Central memory CD8-positive, alpha-beta T cell (primary cell): ENCODE measurements at regions not wholly inside any gene's neighbourhood (a gene's known extent, or its start where the extent isn't known, plus 50 kb on each side); places are given as distances from the start of the nearest gene placed in this dataset.

Experiments used
- ATAC-seq: fragments of 150-1000 bp; cut with Tn5 transposase; replicated peaks from 2 replicates; pipeline ENCODE4 v1.10.0; 2022; ENCODE audit warnings: mild to moderate bottlenecking, moderate FRiP score, moderate number of reproducible peaks; ENCODE audit not compliant: poor library complexity, severe bottlenecking; ENCODE audit errors: extremely low read depth
- DNase-seq, 2 donors: peaks; one replicate each; pipeline ENCODE4 v3.0.0; 2021; ENCODE audit warnings: low spot score in 2 of 2
- H3K27ac Mint-ChIP-seq: one replicate; pipeline ENCODE4 v1.8.0; 2022; ENCODE audit warnings: low read depth, mild to moderate bottlenecking, moderate library complexity, mixed read lengths
- H3K27me3 Mint-ChIP-seq: one replicate; pipeline ENCODE4 v1.8.0; 2022; ENCODE audit warnings: mixed read lengths
- H3K36me3 Mint-ChIP-seq: one replicate; pipeline ENCODE4 v1.8.0; 2022; ENCODE audit warnings: mild to moderate bottlenecking, moderate library complexity, mixed read lengths; ENCODE audit not compliant: insufficient read depth
- H3K4me1 Mint-ChIP-seq: one replicate; pipeline ENCODE4 v1.8.0; 2022; ENCODE audit warnings: mixed read lengths
- H3K4me3 Mint-ChIP-seq: one replicate; pipeline ENCODE4 v1.8.0; 2022; ENCODE audit warnings: mild to moderate bottlenecking, moderate library complexity, mixed read lengths
- H3K9me3 Mint-ChIP-seq: one replicate; pipeline ENCODE4 v1.8.0; 2022; ENCODE audit warnings: mixed read lengths

- no peaks in the 10 kb centered on the region for H3K4me1 Mint-ChIP-seq
- DNase-seq = no peak
- no peak for ATAC-seq
- H3K27ac Mint-ChIP-seq = no peak overlapping the region
- H3K9me3 Mint-ChIP-seq = no peaks in the 10 kb centered on the region
- no peaks in the 10 kb centered on the region for H3K36me3 Mint-ChIP-seq
- H3K27me3 Mint-ChIP-seq = peaks cover 51% of the 10 kb centered on the region
- no peak overlapping the region for H3K4me3 Mint-ChIP-seq
Measured at GRCh38 chr2:215878476-215879063, 134.8 kb downstream of the MREG start.

DNA sequence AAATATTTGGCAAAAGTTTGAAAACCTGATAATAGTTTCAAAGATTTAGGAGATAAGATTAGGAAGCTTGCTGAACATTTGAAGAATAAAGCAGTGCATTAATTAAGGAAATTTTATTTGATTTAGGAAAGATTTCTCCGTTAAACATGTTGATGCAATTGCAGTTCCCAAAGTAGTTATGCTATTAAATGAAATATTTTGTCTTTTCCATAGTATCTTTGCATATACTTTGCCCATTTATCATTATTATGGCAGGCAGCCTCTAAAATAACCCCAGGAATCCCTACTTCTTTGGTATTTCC is 136.5 kb downstream of the MREG start:
- no peaks in the 10 kb centered on the region for H3K4me1 Mint-ChIP-seq
- H3K36me3 Mint-ChIP-seq = no peaks in the 10 kb centered on the region
- no peaks in the 10 kb centered on the region for H3K9me3 Mint-ChIP-seq
- peaks cover 56% of the 10 kb centered on the region for H3K27me3 Mint-ChIP-seq
- DNase-seq (no peak), ATAC-seq (no peak)
- H3K27ac Mint-ChIP-seq = no peak overlapping the region
- H3K4me3 Mint-ChIP-seq = no peak overlapping the region

DNA sequence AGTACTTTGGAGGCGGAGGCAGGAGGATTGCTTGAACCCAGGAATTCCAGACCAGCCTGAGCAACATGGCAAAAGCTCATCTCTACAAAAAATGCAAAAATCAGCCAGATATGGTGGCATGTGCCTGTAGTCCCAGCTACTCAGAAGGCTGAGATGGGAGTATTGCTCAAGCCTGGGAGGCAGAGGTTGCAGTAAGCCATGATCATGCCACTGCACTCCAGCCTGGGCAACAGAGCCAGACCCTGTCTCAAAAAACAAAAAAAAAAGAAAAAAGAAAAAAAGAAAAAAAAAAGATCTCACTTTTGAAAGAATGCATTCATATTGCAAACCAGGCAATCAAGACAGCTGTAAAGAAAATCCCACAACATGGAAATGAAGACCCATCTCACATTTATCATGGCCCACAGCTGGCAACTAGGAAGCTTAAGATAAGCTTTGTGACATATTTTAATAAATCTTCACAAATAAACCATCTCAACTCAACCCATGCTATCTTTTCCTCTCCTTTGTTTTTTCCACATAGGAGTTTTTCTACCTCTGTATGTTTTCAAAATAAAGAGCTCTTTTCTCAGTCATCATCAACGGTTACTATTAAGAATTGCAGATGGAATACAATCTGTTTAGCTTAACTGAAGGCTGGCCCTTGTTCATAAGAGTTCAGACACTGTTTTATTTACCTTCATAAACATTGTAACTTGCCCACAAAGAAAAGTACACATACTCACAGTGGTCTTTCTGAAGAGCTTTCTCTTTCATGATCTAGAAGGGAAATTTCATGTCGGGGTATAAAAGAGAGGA is 137.0 kb downstream of the MREG start:
- no peak for ATAC-seq
- no peaks in the 10 kb centered on the region for H3K36me3 Mint-ChIP-seq
- H3K9me3 Mint-ChIP-seq = no peaks in the 10 kb centered on the region
- H3K4me3 Mint-ChIP-seq = no peak overlapping the region
- no peaks in the 10 kb centered on the region for H3K4me1 Mint-ChIP-seq
- DNase-seq = no peak
- no peak overlapping the region for H3K27ac Mint-ChIP-seq
- H3K27me3 Mint-ChIP-seq = peaks cover 54% of the 10 kb centered on the region

GRCh38 chr2:215874418-215874817 is 138.9 kb downstream of the MREG start:
- Mint-ChIP-seq H3K27me3 (peaks cover 55% of the 10 kb centered on the region), H3K36me3 (no peaks in the 10 kb centered on the region), H3K4me3 (no peak overlapping the region), H3K4me1 (no peaks in the 10 kb centered on the region), H3K27ac (no peak overlapping the region), H3K9me3 (no peaks in the 10 kb centered on the region)
- no peak for DNase-seq
- no peak for ATAC-seq

GRCh38 chr2:215870986-215871385 is 142.4 kb downstream of the MREG start:
- Mint-ChIP-seq H3K27ac (no peak overlapping the region), H3K9me3 (no peaks in the 10 kb centered on the region), H3K27me3 (peaks cover 77% of the 10 kb centered on the region), H3K4me1 (no peaks in the 10 kb centered on the region), H3K4me3 (no peak overlapping the region), H3K36me3 (no peaks in the 10 kb centered on the region)
- no peak for DNase-seq
- no peak for ATAC-seq

GRCh38 chr2:215870088-215870490 is 143.3 kb downstream of the MREG start:
- no peak for ATAC-seq

GRCh38 chr2:215868846-215869543 is 144.4 kb downstream of the MREG start:
- ATAC-seq = no peak
- no peaks in the 10 kb centered on the region for H3K36me3 Mint-ChIP-seq
- H3K9me3 Mint-ChIP-seq = no peaks in the 10 kb centered on the region
- no peak overlapping the region for H3K27ac Mint-ChIP-seq
- no peak overlapping the region for H3K4me3 Mint-ChIP-seq
- H3K4me1 Mint-ChIP-seq = no peaks in the 10 kb centered on the region
- no peak for DNase-seq
- peaks cover 77% of the 10 kb centered on the region for H3K27me3 Mint-ChIP-seq

More at GRCh38 chr2:215870088-215870490, 143.3 kb downstream of the MREG start:
- Mint-ChIP-seq H3K27ac (no peak overlapping the region), H3K27me3 (peaks cover 76% of the 10 kb centered on the region), H3K36me3 (no peaks in the 10 kb centered on the region), H3K4me1 (no peaks in the 10 kb centered on the region), H3K4me3 (no peak overlapping the region), H3K9me3 (no peaks in the 10 kb centered on the region)
- no peak for DNase-seq

DNA sequence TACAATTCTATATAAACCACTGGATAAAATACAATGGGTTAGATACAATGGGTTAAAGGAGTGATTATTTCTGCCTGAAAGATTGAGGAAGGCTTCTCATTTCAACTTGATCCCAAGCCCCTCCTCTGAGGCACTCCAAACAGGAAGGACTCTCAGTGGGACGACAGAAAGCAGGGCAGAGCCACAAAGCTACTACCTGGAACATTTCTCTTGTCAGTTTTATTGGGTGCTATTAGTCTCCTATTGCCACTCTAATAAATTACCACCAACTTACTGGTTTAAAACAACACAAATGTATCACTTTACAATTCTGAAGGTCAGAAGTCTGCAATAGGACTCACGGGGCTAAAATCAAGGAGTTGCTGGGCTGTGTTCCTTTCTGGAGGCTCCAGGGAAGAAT is 146.7 kb downstream of the MREG start:
- DNase-seq = no peak
- H3K36me3 Mint-ChIP-seq = no peaks in the 10 kb centered on the region
- no peak overlapping the region for H3K27ac Mint-ChIP-seq
- ATAC-seq = no peak
- H3K4me3 Mint-ChIP-seq = no peak overlapping the region
- H3K27me3 Mint-ChIP-seq = peaks cover 68% of the 10 kb centered on the region
- H3K9me3 Mint-ChIP-seq = no peaks in the 10 kb centered on the region
- H3K4me1 Mint-ChIP-seq = no peaks in the 10 kb centered on the region

- no peaks in the 10 kb centered on the region for H3K4me1 Mint-ChIP-seq
- no peak for DNase-seq
- ATAC-seq = no peak
- no peaks in the 10 kb centered on the region for H3K9me3 Mint-ChIP-seq
- H3K36me3 Mint-ChIP-seq = no peaks in the 10 kb centered on the region
- no peak overlapping the region for H3K4me3 Mint-ChIP-seq
- H3K27me3 Mint-ChIP-seq = peaks cover 67% of the 10 kb centered on the region
- no peak overlapping the region for H3K27ac Mint-ChIP-seq
Measured at GRCh38 chr2:215863687-215864086, 149.7 kb downstream of the MREG start.

DNA sequence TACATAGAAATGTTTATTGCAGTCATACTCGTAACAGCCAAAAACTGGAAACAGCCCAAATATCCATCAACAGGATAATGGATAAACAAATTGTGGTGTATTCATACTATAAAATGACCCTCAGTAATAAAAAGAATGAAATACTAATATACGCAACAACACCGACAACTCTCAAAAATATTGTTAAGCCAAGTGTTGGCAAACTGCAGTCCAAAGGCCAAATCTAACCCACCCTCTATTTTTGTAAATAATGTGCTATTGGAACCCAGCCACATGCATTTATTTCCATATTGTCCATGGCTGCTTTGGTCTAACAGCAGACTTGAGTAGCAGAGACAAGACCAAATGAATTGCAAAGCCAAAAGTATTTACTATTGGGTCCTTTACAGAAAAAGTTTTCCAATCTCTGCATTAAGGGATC is 151.0 kb downstream of the MREG start:
- H3K4me3 Mint-ChIP-seq = no peak overlapping the region
- DNase-seq = no peak
- H3K4me1 Mint-ChIP-seq = no peaks in the 10 kb centered on the region
- H3K36me3 Mint-ChIP-seq = no peaks in the 10 kb centered on the region
- peaks cover 56% of the 10 kb centered on the region for H3K27me3 Mint-ChIP-seq
- no peaks in the 10 kb centered on the region for H3K9me3 Mint-ChIP-seq
- ATAC-seq = no peak
- no peak overlapping the region for H3K27ac Mint-ChIP-seq

GRCh38 chr2:215861607-215862350 is 151.6 kb downstream of the MREG start:
- peaks cover 56% of the 10 kb centered on the region for H3K27me3 Mint-ChIP-seq
- no peaks in the 10 kb centered on the region for H3K4me1 Mint-ChIP-seq
- no peaks in the 10 kb centered on the region for H3K9me3 Mint-ChIP-seq
- H3K36me3 Mint-ChIP-seq = no peaks in the 10 kb centered on the region
- H3K4me3 Mint-ChIP-seq = no peak overlapping the region
- ATAC-seq (no peak), DNase-seq (no peak)
- H3K27ac Mint-ChIP-seq = no peak overlapping the region

DNA sequence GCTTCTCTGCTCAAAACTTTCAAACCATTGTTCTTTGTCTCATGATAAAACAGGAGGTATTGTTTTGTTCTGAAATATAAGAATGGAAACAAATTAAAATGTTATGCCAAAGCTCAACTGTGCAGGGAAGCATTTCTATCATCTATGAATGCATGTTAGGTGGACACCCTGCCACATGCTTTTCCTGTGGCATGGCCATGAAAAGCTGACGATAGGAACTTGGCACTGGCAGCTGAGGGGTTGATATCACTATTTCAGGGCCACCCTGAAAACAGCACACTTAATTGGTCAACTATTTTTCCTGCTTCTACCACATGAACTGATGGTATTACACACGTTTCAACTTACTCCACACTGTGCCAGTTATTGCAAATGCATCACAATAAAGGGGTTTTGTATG is 157.3 kb downstream of the MREG start:
- no peak overlapping the region for H3K27ac Mint-ChIP-seq
- H3K4me3 Mint-ChIP-seq = no peak overlapping the region
- H3K9me3 Mint-ChIP-seq = no peaks in the 10 kb centered on the region
- no peaks in the 10 kb centered on the region for H3K36me3 Mint-ChIP-seq
- peaks cover 32% of the 10 kb centered on the region for H3K27me3 Mint-ChIP-seq
- no peak for DNase-seq
- no peaks in the 10 kb centered on the region for H3K4me1 Mint-ChIP-seq
- ATAC-seq = no peak
